ENCODE measurements at regions not wholly inside any gene's neighbourhood (a gene's known extent, or its start where the extent isn't known, plus 50 kb on each side); places are given as distances from the start of the nearest gene placed in this dataset.

DNA sequence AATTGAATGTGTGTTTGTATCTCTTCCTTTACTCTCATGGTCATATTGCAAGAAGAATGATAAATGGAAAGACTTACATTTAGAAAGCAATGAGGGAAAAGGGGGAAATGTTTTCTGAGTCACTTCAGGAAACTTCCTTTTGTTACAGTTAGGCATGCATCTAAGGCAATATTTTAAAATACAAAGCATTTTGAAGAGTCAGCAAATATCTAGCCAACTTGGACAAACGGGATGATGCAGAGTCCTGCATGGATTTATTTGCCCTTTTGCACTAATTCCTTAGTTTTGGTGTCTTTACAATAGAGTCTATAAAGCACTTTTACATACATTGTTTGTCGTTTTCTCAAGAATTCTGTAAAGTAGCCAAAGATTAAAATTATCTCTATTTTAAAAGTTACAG lies 286.2 kb upstream of the UBE2E2 start:
- no peak overlapping the region for H3K4me3 ChIP-seq (ENCODE audit: low read depth, low read length)

DNA sequence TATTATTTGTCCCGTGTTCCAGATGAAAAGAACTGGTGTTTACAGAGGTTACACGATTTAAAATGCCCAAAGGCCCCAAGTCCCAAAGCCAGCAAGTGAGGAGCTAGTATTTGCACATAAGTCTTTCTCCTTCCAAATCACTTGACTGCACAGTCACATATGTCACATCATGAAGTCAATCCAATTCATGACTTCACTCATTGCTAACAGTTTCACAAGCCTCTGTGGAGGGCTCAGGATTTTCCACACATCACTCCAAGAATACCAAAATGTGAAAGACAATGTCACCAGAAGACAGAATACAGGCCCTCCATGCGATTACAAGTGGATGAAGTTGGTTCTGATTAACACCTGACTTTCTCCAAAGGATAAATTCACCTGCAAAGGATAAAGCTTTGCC lies 283.1 kb upstream of the UBE2E2 start:
- H3K4me3 ChIP-seq (ENCODE audit: low read depth, low read length): no peak overlapping the region

- H3K4me3 ChIP-seq (ENCODE audit: low read depth, low read length): no peak overlapping the region
These were observed 280.8 kb upstream of the UBE2E2 start for GRCh38 chr3:22922317-22922716.

- no peak overlapping the region for H3K4me3 ChIP-seq (ENCODE audit: low read depth, low read length)
These were observed 279.4 kb upstream of the UBE2E2 start for GRCh38 chr3:22923711-22924110.

GRCh38 chr3:22928216-22929110 lies 274.7 kb upstream of the UBE2E2 start:
- H3K4me3 ChIP-seq (ENCODE audit: low read depth, low read length): no peak overlapping the region

DNA sequence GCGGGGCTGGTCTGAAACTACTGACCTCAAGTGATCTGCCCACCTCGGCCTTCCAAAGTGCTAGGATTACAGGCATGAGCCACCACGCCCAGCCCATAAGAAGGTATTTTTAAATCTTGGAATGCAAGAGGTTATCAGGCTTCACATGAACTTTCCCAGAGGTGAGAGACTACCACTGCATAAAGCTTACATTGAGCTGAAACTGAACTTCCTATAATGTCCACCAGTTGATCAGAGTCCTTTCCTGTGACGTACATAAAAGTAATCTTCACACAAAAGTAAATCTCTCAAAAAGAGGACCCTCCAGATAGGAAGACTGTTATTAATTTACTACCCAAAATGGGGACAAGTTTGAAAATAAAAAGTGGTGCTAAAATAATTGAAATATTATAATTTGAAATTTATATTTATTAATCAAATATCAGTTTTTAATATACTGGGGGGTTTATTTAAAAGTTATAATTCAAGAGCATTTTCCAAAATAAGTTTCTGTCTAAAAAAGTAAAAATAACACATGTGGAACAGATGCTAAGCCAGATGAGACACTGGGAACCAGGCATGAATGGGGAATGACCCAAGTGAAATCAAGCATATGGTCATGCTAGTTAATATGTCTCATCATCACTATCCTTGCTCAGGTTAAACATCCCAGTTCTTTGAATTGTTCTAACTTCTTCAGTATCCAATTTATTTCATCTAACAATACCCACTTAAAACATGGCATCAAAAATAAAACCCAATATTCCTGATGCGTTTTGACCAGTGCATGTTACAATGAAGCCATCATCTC lies 269.9 kb upstream of the UBE2E2 start:
- no peak overlapping the region for H3K4me3 ChIP-seq (ENCODE audit: low read depth, low read length)

GRCh38 chr3:22933841-22934116 lies 269.3 kb upstream of the UBE2E2 start:
- no peak overlapping the region for H3K4me3 ChIP-seq (ENCODE audit: low read depth, low read length)

GRCh38 chr3:22935040-22935439 lies 268.1 kb upstream of the UBE2E2 start:
- no peak overlapping the region for H3K4me3 ChIP-seq (ENCODE audit: low read depth, low read length)

GRCh38 chr3:22937536-22937935 lies 265.6 kb upstream of the UBE2E2 start:
- H3K4me3 ChIP-seq (ENCODE audit: low read depth, low read length): no peak overlapping the region

- H3K4me3 ChIP-seq (ENCODE audit: low read depth, low read length): no peak overlapping the region
These were observed 264.4 kb upstream of the UBE2E2 start for GRCh38 chr3:22938739-22939138.

GRCh38 chr3:22939349-22939748 lies 263.8 kb upstream of the UBE2E2 start:
- no peak overlapping the region for H3K4me3 ChIP-seq (ENCODE audit: low read depth, low read length)

DNA sequence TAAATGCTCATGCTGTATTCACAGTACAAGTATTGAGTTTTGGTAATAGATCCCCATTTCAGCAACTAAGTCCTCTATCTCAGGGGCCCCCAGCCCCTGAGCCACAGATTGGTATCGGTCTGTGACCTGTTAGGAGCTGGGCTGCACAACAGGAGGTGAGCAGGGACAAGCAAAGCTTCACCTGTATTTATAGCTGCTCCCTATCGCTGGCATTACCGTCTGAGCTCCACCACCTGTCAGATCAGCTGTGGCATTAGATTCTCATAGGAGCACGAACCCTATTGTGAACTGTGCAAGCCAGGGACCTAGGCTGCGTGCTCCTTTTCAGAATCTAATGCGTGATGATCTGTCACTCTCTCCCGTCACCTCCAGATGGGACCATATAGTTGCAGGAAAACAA lies 262.8 kb upstream of the UBE2E2 start:
- H3K4me3 ChIP-seq (ENCODE audit: low read depth, low read length): no peak overlapping the region

GRCh38 chr3:22942981-22943380 lies 260.1 kb upstream of the UBE2E2 start:
- H3K4me3 ChIP-seq (ENCODE audit: low read depth, low read length): no peak overlapping the region

GRCh38 chr3:22947851-22948250 lies 255.3 kb upstream of the UBE2E2 start:
- H3K4me3 ChIP-seq (ENCODE audit: low read depth, low read length): no peak overlapping the region

- H3K4me3 ChIP-seq (ENCODE audit: low read depth, low read length): no peak overlapping the region
These were observed 251.2 kb upstream of the UBE2E2 start for GRCh38 chr3:22951910-22952309.

GRCh38 chr3:22952860-22953259 lies 250.3 kb upstream of the UBE2E2 start:
- no peak overlapping the region for H3K4me3 ChIP-seq (ENCODE audit: low read depth, low read length)

GRCh38 chr3:22959593-22959992 lies 243.5 kb upstream of the UBE2E2 start:
- no peak overlapping the region for H3K4me3 ChIP-seq (ENCODE audit: low read depth, low read length)

GRCh38 chr3:22960105-22960984 lies 242.8 kb upstream of the UBE2E2 start:
- no peak overlapping the region for H3K4me3 ChIP-seq (ENCODE audit: low read depth, low read length)

DNA sequence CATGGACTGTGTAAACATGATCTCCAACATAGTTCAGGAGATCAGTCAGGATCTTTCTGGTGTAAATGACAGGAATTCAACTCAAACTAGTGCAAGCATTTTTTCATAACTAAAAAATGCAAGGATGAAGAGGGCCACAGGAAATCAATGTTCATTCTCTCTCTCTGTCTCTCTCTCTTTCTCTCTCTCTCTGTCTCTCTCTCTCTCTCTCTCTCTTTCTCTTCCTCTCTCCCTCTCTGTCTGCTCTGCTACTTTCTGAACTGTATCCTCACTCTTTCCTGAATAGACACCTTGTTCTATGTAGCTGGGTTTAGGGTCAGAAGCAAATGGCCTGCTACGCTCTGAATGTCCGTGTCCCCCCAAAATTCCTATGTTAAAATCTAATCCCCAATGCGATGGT lies 240.9 kb upstream of the UBE2E2 start:
- H3K4me3 ChIP-seq (ENCODE audit: low read depth, low read length): no peak overlapping the region

- no peak overlapping the region for H3K4me3 ChIP-seq (ENCODE audit: low read depth, low read length)
These were observed 236.8 kb upstream of the UBE2E2 start for GRCh38 chr3:22966349-22966748.

DNA sequence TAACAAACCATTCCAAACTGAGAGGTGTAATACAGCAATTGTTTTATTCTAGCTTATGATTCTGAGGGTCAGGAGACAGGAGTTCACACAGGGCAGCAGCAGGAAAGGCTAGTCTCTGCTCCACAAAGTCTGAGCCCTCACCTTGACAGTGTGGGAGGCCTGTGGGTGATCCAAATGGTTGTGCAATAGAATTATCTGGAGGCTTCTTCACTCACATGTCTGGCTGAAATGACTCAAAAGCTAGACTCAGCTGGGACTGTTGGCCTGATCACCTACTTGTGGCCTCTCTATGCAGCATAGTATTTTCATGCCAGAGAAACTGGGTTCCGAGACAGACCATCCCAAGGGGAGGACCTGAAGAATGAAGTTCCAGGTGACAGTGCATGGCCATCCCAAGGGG lies 233.9 kb upstream of the UBE2E2 start:
- H3K4me3 ChIP-seq (ENCODE audit: low read depth, low read length): no peak overlapping the region

Data from iPS-11a (cell line).